ENCODE measurements at regions not wholly inside any gene's neighbourhood (a gene's known extent, or its start where the extent isn't known, plus 50 kb on each side); places are given as distances from the start of the nearest gene placed in this dataset.

DNA sequence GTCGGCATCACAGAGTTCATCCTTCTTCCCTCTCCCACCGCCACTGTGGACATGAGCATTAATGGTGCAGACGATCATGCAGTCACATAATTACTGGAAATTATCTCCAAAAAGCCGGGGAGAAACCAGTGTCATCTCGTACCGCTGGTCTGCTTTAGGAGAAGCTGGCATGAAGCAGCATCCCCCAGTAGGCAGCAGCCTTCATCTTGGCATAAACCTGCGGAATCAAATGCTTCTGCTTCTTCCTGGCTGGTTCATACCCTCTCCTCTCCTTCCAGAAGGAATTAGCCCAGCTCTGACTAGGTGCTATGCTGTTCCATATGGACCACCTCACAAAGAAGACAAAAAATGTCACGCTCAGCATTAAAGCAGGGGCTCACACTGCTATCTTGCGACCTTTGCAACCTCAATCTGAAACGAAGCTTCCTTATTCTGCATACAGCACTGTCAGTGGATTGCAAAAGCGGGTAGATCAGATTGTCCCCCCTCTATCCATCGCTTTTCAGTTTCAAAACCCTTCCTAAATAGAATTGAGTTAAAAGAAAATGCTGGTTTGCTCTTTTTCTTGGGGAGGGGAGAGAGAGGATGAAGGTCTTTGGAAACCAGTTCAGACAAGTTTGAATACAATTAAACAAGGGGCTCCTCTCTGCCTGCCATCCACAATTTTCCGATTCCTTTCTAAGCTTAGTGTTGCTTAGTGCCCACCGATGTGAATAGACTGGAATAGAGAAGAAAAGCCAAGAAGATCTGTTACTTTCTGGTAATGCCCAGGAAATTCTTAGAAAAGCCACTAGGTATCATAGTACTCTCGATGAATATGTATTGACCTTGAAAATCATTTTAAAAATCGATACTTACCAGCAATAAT, 212.1 kb upstream of the ZNF521 start:
- Histone ChIP-seq H3K27ac (ENCODE audit: insufficient read depth, low read length, poor library complexity, severe bottlenecking) (no peak overlapping the region), H3K4me3 (ENCODE audit: insufficient read depth, low read depth, low read length, poor library complexity, severe bottlenecking) (no peak overlapping the region), H3K9me3 (ENCODE audit: control insufficient read depth, low read length) (no peaks in the 10 kb centered on the region), H3K36me3 (ENCODE audit: control insufficient read depth, insufficient read depth, low read length) (no peaks in the 10 kb centered on the region), H3K4me1 (ENCODE audit: control insufficient read depth, insufficient read depth, low read length, poor library complexity, severe bottlenecking) (no peaks in the 10 kb centered on the region), H3K27me3 (replicated peaks; ENCODE audit: control insufficient read depth, insufficient read depth, low read length, poor library complexity, severe bottlenecking) (no peaks in the 10 kb centered on the region)
- DNase-seq = no peak

DNA sequence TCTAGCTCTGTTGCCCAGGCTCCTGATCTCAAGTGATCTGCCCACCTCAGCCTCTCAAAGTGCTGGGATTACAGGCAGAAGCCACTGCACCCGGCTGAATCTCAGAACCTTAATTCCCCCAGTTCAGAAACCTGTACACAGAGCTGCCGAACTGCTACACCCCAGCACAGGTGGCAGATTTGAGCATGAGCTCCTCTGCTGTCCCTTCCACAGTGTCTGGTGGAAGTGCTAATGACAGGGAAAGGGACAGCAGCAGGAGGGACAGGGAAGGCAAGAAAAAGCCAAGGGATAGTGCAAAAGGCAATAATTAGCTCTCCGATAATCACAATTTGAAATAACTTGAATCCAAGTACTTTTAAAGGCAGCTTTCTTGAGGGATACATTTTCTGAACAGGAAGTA, 211.4 kb upstream of the ZNF521 start:
- Histone ChIP-seq H3K36me3 (ENCODE audit: control insufficient read depth, insufficient read depth, low read length) (no peaks in the 10 kb centered on the region), H3K4me3 (ENCODE audit: insufficient read depth, low read depth, low read length, poor library complexity, severe bottlenecking) (no peak overlapping the region), H3K27ac (ENCODE audit: insufficient read depth, low read length, poor library complexity, severe bottlenecking) (no peak overlapping the region), H3K4me1 (ENCODE audit: control insufficient read depth, insufficient read depth, low read length, poor library complexity, severe bottlenecking) (no peaks in the 10 kb centered on the region), H3K9me3 (ENCODE audit: control insufficient read depth, low read length) (no peaks in the 10 kb centered on the region), H3K27me3 (replicated peaks; ENCODE audit: control insufficient read depth, insufficient read depth, low read length, poor library complexity, severe bottlenecking) (no peaks in the 10 kb centered on the region)
- DNase-seq = no peak

GRCh38 chr18:25561918-25562317, 210.0 kb upstream of the ZNF521 start:
- H3K27ac ChIP-seq (ENCODE audit: insufficient read depth, low read length, poor library complexity, severe bottlenecking) = no peak overlapping the region
- DNase-seq = no peak

GRCh38 chr18:25560369-25560768, 208.4 kb upstream of the ZNF521 start:
- H3K27me3 ChIP-seq (replicated peaks; ENCODE audit: control insufficient read depth, insufficient read depth, low read length, poor library complexity, severe bottlenecking) = no peaks in the 10 kb centered on the region
- no peaks in the 10 kb centered on the region for H3K9me3 ChIP-seq (ENCODE audit: control insufficient read depth, low read length)
- DNase-seq = no peak
- no peaks in the 10 kb centered on the region for H3K36me3 ChIP-seq (ENCODE audit: control insufficient read depth, insufficient read depth, low read length)
- H3K4me1 ChIP-seq (ENCODE audit: control insufficient read depth, insufficient read depth, low read length, poor library complexity, severe bottlenecking) = no peaks in the 10 kb centered on the region
- H3K4me3 ChIP-seq (ENCODE audit: insufficient read depth, low read depth, low read length, poor library complexity, severe bottlenecking) = no peak overlapping the region
- no peak overlapping the region for H3K27ac ChIP-seq (ENCODE audit: insufficient read depth, low read length, poor library complexity, severe bottlenecking)

More at GRCh38 chr18:25561918-25562317, 210.0 kb upstream of the ZNF521 start:
- Histone ChIP-seq H3K4me3 (ENCODE audit: insufficient read depth, low read depth, low read length, poor library complexity, severe bottlenecking) (no peak overlapping the region), H3K36me3 (ENCODE audit: control insufficient read depth, insufficient read depth, low read length) (no peaks in the 10 kb centered on the region), H3K27me3 (replicated peaks; ENCODE audit: control insufficient read depth, insufficient read depth, low read length, poor library complexity, severe bottlenecking) (no peaks in the 10 kb centered on the region), H3K4me1 (ENCODE audit: control insufficient read depth, insufficient read depth, low read length, poor library complexity, severe bottlenecking) (no peaks in the 10 kb centered on the region), H3K9me3 (ENCODE audit: control insufficient read depth, low read length) (no peaks in the 10 kb centered on the region)

DNA sequence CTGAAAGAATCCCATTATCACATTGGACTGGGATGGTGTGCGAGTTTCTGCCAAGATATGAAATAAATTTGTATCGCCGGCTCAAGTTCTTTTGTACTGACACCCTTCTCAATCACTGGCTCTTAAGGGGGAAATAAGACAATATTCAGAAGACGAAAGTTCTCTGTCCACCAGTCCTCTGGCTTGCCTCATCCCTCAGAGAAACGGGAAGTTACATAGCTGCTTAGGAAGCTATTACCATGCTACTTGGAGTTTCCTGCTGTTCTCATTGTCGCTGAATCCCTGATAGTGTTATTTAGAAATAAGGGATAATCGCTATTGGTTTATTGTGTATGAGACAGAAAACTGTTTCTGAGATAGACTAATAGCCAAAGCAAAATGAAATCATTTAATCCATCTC, 205.0 kb upstream of the ZNF521 start:
- Histone ChIP-seq H3K4me3 (ENCODE audit: insufficient read depth, low read depth, low read length, poor library complexity, severe bottlenecking) (no peak overlapping the region), H3K27ac (ENCODE audit: insufficient read depth, low read length, poor library complexity, severe bottlenecking) (no peak overlapping the region), H3K9me3 (ENCODE audit: control insufficient read depth, low read length) (no peaks in the 10 kb centered on the region), H3K4me1 (ENCODE audit: control insufficient read depth, insufficient read depth, low read length, poor library complexity, severe bottlenecking) (no peaks in the 10 kb centered on the region), H3K27me3 (replicated peaks; ENCODE audit: control insufficient read depth, insufficient read depth, low read length, poor library complexity, severe bottlenecking) (no peaks in the 10 kb centered on the region), H3K36me3 (ENCODE audit: control insufficient read depth, insufficient read depth, low read length) (no peaks in the 10 kb centered on the region)
- DNase-seq = no peak

GRCh38 chr18:25553631-25554263, 201.8 kb upstream of the ZNF521 start:
- Histone ChIP-seq H3K27me3 (replicated peaks; ENCODE audit: control insufficient read depth, insufficient read depth, low read length, poor library complexity, severe bottlenecking) (no peaks in the 10 kb centered on the region), H3K4me1 (ENCODE audit: control insufficient read depth, insufficient read depth, low read length, poor library complexity, severe bottlenecking) (no peaks in the 10 kb centered on the region), H3K36me3 (ENCODE audit: control insufficient read depth, insufficient read depth, low read length) (no peaks in the 10 kb centered on the region), H3K4me3 (ENCODE audit: insufficient read depth, low read depth, low read length, poor library complexity, severe bottlenecking) (no peak overlapping the region), H3K9me3 (ENCODE audit: control insufficient read depth, low read length) (no peaks in the 10 kb centered on the region), H3K27ac (ENCODE audit: insufficient read depth, low read length, poor library complexity, severe bottlenecking) (no peak overlapping the region)
- no peak for DNase-seq

- Histone ChIP-seq H3K4me1 (ENCODE audit: control insufficient read depth, insufficient read depth, low read length, poor library complexity, severe bottlenecking) (no peaks in the 10 kb centered on the region), H3K27me3 (replicated peaks; ENCODE audit: control insufficient read depth, insufficient read depth, low read length, poor library complexity, severe bottlenecking) (no peaks in the 10 kb centered on the region), H3K36me3 (ENCODE audit: control insufficient read depth, insufficient read depth, low read length) (no peaks in the 10 kb centered on the region), H3K27ac (ENCODE audit: insufficient read depth, low read length, poor library complexity, severe bottlenecking) (no peak overlapping the region), H3K9me3 (ENCODE audit: control insufficient read depth, low read length) (no peaks in the 10 kb centered on the region), H3K4me3 (ENCODE audit: insufficient read depth, low read depth, low read length, poor library complexity, severe bottlenecking) (no peak overlapping the region)
- DNase-seq = no peak
Observed at GRCh38 chr18:25544546-25545287, 192.8 kb upstream of the ZNF521 start.

GRCh38 chr18:25538175-25538922, 186.4 kb upstream of the ZNF521 start:
- H3K4me1 ChIP-seq (ENCODE audit: control insufficient read depth, insufficient read depth, low read length, poor library complexity, severe bottlenecking) = no peaks in the 10 kb centered on the region
- H3K4me3 ChIP-seq (ENCODE audit: insufficient read depth, low read depth, low read length, poor library complexity, severe bottlenecking) = no peak overlapping the region
- no peak overlapping the region for H3K27ac ChIP-seq (ENCODE audit: insufficient read depth, low read length, poor library complexity, severe bottlenecking)
- H3K36me3 ChIP-seq (ENCODE audit: control insufficient read depth, insufficient read depth, low read length) = no peaks in the 10 kb centered on the region
- H3K9me3 ChIP-seq (ENCODE audit: control insufficient read depth, low read length) = no peaks in the 10 kb centered on the region
- no peaks in the 10 kb centered on the region for H3K27me3 ChIP-seq (replicated peaks; ENCODE audit: control insufficient read depth, insufficient read depth, low read length, poor library complexity, severe bottlenecking)
- no peak for DNase-seq

DNA sequence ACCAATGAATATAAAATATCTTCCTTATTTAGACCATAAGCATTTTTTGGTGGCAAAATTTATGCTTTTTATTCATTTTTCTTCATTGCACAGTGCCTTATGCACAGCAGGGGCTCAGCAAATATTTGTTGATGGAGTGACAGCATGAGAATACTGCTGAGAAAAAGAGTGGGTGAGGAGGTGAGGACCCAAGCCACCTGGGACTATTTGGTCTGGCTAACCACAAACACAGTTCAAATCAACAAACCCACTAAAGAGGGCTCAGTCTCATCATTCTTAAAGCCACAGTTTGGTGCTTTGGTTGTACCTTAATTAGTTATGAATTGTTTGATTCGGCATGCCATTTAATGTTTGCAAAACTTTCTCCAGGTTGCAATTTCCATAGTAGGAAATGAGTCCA, 183.5 kb upstream of the ZNF521 start:
- Histone ChIP-seq H3K9me3 (ENCODE audit: control insufficient read depth, low read length) (no peaks in the 10 kb centered on the region), H3K4me3 (ENCODE audit: insufficient read depth, low read depth, low read length, poor library complexity, severe bottlenecking) (no peak overlapping the region), H3K27ac (ENCODE audit: insufficient read depth, low read length, poor library complexity, severe bottlenecking) (no peak overlapping the region), H3K36me3 (ENCODE audit: control insufficient read depth, insufficient read depth, low read length) (no peaks in the 10 kb centered on the region), H3K27me3 (replicated peaks; ENCODE audit: control insufficient read depth, insufficient read depth, low read length, poor library complexity, severe bottlenecking) (no peaks in the 10 kb centered on the region), H3K4me1 (ENCODE audit: control insufficient read depth, insufficient read depth, low read length, poor library complexity, severe bottlenecking) (no peaks in the 10 kb centered on the region)
- DNase-seq = no peak
